Stimulated activated naive CD8-positive, alpha-beta T cell treated with anti-CD3 and anti-CD28 coated beads, Interleukin-15, Interleukin-2, amounts not matched to agents 100 U/mL and 50 U/mL, for 24 hours (primary cell): ENCODE measurements at regions not wholly inside any gene's neighbourhood (a gene's known extent, or its start where the extent isn't known, plus 50 kb on each side); places are given as distances from the start of the nearest gene placed in this dataset.

Experiments
- ATAC-seq: fragments of 150-1000 bp; cut with Tn5 transposase; one replicate; pipeline ENCODE4 v1.10.0; 2021
- DNase-seq: peaks from one replicate; pipeline ENCODE4 v3.0.0; 2021

- ATAC-seq, result no peak
- no peak for DNase-seq
These were observed 153.4 kb downstream of the SIPA1L2 start for GRCh38 chr1:232476538-232476950.

GRCh38 chr1:232474826-232475225, 155.1 kb downstream of the SIPA1L2 start:
- DNase-seq (no peak), ATAC-seq (no peak)

- no peak for ATAC-seq
- DNase-seq, result no peak
These were observed 156.0 kb downstream of the SIPA1L2 start for GRCh38 chr1:232473900-232474299.

- DNase-seq (no peak), ATAC-seq (no peak)
These were observed 156.6 kb downstream of the SIPA1L2 start for GRCh38 chr1:232473324-232473723.

- no peak for DNase-seq
- ATAC-seq, result no peak
These were observed 157.4 kb downstream of the SIPA1L2 start for GRCh38 chr1:232472485-232473041.

GRCh38 chr1:232471250-232471649, 158.7 kb downstream of the SIPA1L2 start:
- ATAC-seq (no peak), DNase-seq (no peak)

GRCh38 chr1:232470711-232471110, 159.2 kb downstream of the SIPA1L2 start:
- ATAC-seq (no peak), DNase-seq (no peak)

- ATAC-seq (no peak), DNase-seq (no peak)
These were observed 161.7 kb downstream of the SIPA1L2 start for GRCh38 chr1:232468249-232468648.

- no peak for DNase-seq
- ATAC-seq, result no peak
These were observed 162.7 kb downstream of the SIPA1L2 start for GRCh38 chr1:232467073-232467760.

GRCh38 chr1:232464325-232464724, 165.6 kb downstream of the SIPA1L2 start:
- ATAC-seq, result no peak

GRCh38 chr1:232463225-232463624, 166.7 kb downstream of the SIPA1L2 start:
- DNase-seq (no peak), ATAC-seq (no peak)

More at GRCh38 chr1:232464325-232464724, 165.6 kb downstream of the SIPA1L2 start:
- no peak for DNase-seq

GRCh38 chr1:232462213-232462612, 167.7 kb downstream of the SIPA1L2 start:
- no peak for ATAC-seq
- no peak for DNase-seq

GRCh38 chr1:232459826-232460225, 170.1 kb downstream of the SIPA1L2 start:
- no peak for DNase-seq

GRCh38 chr1:232459087-232459486, 170.8 kb downstream of the SIPA1L2 start:
- ATAC-seq (no peak), DNase-seq (no peak)

More at GRCh38 chr1:232459826-232460225, 170.1 kb downstream of the SIPA1L2 start:
- ATAC-seq, result no peak

GRCh38 chr1:232457595-232457994, 172.3 kb downstream of the SIPA1L2 start:
- ATAC-seq (peak; percentile 76), DNase-seq (no peak)

- no peak for DNase-seq
- ATAC-seq, result no peak
These were observed 173.2 kb downstream of the SIPA1L2 start for GRCh38 chr1:232456714-232457113.

GRCh38 chr1:232454227-232454886, 175.6 kb downstream of the SIPA1L2 start:
- ATAC-seq (no peak), DNase-seq (no peak)

- no peak for DNase-seq
- ATAC-seq, result no peak
These were observed 177.0 kb downstream of the SIPA1L2 start for GRCh38 chr1:232452736-232453440.

GRCh38 chr1:232452117-232452516, 177.8 kb downstream of the SIPA1L2 start:
- no peak for DNase-seq
- ATAC-seq, result no peak

GRCh38 chr1:232451506-232451905, 178.4 kb downstream of the SIPA1L2 start:
- no peak for ATAC-seq

GRCh38 chr1:232450615-232451014, 179.3 kb downstream of the SIPA1L2 start:
- ATAC-seq (no peak), DNase-seq (no peak)

More at GRCh38 chr1:232451506-232451905, 178.4 kb downstream of the SIPA1L2 start:
- DNase-seq, result no peak

GRCh38 chr1:232447125-232447524, 182.8 kb downstream of the SIPA1L2 start:
- ATAC-seq (no peak), DNase-seq (no peak)
